GM18526 (cell line): ENCODE measurements at regions not wholly inside any gene's neighbourhood (a gene's known extent, or its start where the extent isn't known, plus 50 kb on each side); places are given as distances from the start of the nearest gene placed in this dataset.

ENCODE experiments used
- POLR2A ChIP-seq: IDR thresholded peaks from 3 replicates; pipeline ENCODE4 v1.6.1; 2011; ENCODE audit not compliant: insufficient read length; ENCODE audit errors: extremely low read depth

DNA sequence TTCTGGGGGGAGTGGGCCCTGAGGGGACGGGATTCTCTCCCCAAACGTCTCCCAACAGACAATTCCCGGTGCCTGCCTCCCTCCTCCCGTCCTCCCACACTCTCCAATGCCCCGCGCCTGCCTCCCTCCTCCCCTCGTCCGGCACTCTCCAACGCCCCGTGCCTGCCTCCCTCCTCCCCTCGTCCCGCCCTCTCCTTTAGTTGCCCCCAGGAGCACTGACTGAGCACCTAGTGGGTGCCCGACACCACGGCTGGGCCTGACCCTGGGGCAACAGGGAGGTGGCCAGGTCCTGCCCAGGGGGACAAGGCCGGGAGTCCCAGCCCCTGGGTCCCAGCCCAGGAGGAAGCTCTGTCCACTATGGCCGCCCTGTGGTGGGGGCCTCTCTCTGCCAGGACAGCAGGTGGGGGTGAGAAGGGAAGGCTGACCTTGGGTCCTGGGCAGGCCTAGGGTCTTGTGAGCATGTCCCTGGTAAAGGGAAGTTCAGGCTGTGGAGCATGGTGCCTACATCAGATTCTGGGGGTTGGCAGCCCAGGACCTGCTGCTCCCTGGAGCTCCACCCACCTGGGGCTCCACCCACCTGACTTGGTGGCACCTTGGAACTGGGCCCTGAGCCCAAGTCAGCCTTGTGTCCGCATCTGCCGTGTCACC, 942.3 kb downstream of the BRD1 start:
- TF ChIP-seq POLR2A, result no peak

DNA sequence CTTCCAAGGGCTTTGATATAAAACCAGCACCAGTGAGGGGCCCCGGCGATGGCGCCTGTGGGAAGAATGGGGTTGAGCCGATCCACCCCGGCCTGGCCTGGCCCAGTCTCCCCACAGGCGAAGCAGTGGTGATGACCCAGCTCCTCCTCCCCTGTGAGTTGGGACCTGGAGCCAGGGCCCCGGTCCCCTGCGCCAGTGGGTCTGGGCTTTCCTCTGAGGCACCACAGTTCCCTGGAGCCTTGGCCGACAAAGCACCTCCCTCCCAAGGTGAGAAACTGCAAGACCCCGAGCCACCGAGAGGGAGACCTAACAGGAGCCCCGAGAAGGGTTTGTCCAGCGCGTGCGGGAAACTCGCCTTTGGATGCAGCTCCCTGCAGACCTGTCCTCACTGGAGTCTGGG, 942.9 kb downstream of the BRD1 start:
- no peak for TF ChIP-seq POLR2A

DNA sequence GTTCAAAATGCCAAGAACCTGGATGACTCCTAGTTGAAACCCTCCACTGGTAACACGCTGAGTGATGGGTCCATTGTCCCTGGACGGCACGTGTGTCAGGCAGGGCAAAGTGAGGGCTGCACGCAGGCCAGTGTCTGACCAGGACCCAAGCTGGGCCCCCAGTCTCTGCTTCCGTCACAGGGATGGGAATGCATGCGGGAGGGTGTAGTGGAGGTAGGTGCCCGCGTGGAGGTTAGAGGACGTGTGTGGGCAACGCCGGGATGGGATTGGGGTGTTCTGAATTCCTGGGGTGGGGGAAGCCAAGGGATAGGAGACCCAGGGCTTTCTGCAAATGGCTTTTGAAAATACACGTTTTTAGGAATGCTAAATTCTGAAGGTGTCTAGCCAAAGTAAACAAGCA, 943.3 kb downstream of the BRD1 start:
- TF ChIP-seq POLR2A, result no peak

DNA sequence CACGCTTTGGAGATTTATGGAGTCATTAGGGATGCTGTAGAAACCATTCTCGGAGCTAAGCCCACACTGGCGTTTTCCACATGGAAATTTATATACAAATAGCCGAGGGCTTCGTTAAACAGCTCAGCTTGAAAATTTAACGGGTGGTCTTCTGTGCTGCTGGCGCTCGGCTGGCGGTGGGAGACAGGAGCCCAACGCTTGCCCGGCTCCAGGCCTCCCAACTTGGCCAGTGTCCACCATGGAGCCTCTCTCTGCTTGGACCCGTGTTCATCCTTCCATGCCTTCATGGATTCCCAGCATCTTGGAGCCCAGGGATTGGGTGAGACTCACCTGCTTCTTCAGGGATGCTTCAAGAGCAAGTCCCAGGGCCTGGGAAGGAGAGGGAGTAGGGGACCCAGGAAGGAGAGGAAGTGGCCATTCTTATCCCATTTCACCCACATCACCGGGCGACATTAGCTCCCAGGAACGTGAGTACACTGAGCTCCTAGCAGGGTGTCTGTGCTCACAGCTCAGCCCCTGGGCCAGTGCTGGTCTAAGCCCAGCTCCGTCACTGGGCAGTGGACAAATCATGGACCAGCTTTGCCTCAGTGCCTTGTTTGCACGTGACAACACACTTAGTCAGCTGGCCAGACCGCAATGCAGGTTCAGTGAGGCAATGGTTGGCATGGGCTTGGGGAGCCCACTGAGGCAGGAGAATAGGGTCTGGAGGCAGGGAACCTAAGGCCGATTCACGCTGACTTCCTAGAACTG, 944.3 kb downstream of the BRD1 start:
- no peak for TF ChIP-seq POLR2A

DNA sequence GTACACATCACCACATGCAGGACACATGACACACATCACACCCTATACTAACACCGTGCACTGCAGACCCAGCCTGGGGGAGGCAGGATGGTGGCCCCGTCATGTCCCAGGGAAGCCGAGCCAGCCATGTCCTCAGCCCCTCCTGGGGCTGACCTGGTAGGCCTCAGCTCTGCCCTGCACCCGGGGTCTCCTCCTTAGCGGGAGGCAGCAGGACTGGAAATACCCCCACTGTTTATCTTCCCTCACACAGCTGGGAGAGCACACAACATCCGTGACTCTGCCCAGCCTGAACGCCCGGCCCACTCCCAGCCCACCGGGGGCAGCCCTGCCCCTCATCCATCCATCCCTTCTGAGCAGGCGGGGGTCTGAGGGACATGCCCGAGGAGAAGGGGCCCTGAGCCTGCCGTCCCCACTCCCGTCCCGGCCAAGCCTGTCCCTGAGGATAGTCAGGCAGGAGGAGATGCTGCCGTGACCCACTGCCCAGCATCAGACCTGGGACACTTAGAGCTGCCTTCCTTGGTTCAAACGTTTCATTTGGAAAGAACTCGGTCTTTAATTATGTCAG, 945.0 kb downstream of the BRD1 start:
- TF ChIP-seq POLR2A, result no peak

DNA sequence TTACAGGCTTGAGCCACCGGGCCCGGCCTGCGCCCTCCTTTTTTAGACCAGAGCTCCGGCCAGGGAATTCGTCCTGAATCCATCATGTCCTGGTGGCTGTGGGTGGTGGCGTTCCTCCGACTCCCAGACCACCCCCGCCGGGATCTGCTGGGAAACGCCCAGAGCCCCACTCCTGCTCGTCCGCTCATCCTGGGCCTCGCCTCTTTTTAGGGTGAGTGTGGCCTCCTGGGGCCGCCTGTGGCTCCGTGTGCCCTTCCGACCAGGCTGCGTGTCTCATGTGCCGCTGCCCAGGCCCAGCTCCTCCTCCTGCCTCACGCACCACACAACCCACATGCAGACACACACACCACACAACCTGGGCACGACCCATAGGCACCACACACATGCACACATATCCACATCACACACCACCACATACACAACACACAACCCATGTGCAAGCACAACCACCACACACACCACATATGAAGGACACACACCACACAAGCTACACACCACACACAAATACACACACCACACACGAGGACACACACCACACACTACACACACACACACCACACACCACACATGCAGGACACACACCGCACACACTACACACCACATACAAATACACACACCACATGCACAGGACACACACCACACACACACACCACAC, 946.2 kb downstream of the BRD1 start:
- TF ChIP-seq POLR2A, result no peak

DNA sequence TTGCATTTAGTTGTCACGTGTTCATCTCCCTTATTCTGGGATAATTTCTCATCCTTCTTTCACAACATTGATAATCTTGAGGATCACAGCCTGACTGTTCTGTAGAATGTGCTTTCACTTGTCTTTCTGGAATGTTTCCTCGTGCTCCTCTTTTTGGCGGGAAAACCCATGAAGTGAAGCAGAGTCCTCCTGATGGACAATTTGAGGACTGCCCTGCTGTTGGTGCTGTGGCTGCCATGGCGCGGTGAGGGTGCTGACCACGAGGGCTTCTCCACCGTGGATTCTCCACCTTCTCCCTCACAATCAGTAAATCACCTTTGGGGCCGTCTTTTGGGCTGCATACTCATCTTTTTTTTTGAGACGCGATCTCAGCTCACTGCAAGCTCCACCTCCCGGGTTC, 946.9 kb downstream of the BRD1 start:
- no peak for TF ChIP-seq POLR2A

DNA sequence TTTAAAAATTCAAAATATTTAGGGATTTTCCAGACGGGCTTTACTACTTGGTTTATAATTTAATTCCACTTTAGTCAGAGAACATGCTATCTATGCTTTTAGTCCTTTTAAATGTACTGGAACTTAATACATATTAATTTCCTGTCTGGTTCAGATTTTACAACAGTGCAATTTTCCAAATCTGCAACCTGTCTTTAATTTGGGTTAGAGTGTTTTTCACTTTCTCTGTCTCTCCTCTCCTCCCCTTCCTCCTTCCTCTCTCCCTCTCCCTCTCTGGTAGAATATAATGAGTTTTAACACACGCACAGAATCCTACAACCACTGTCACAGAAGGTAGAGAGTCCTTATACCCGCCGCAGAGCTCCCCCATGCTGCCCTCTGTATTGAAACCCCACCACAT, 950.7 kb downstream of the BRD1 start:
- no peak for TF ChIP-seq POLR2A

DNA sequence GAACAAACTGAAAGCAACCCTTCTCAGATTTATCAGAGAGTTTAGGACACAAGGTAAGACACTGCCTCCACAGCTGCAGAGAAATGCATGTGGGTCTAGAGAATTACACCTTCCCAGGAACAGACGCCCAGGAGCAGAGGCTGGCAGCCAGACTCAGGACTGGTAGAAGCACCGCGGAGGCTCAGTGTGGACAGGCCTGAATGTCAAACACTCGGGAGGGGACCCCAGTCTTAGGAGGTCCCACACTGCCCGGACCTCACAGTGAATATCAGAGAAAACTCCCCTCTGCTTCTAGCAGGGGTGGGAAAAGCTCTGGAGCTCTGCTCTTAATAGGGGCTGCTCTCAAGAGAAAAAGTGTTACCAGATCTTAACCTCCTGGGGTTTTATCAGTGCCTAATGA, 952.7 kb downstream of the BRD1 start:
- TF ChIP-seq POLR2A, result no peak

DNA sequence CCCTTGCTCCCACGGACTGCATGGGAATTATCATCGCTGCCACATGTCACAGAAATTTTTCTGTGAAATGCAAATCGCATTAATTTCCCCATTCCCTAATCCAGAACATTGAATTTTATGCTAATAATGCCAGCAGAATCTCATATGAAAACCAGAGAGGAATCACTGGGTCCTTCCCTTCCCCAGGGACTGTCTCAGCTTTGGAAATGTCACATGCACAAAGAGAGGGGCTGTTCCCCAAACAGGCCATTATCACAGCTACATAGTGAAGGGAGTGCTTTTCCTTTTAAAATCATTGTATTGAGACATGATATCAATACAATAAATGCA, 954.5 kb downstream of the BRD1 start:
- TF ChIP-seq POLR2A, result no peak

DNA sequence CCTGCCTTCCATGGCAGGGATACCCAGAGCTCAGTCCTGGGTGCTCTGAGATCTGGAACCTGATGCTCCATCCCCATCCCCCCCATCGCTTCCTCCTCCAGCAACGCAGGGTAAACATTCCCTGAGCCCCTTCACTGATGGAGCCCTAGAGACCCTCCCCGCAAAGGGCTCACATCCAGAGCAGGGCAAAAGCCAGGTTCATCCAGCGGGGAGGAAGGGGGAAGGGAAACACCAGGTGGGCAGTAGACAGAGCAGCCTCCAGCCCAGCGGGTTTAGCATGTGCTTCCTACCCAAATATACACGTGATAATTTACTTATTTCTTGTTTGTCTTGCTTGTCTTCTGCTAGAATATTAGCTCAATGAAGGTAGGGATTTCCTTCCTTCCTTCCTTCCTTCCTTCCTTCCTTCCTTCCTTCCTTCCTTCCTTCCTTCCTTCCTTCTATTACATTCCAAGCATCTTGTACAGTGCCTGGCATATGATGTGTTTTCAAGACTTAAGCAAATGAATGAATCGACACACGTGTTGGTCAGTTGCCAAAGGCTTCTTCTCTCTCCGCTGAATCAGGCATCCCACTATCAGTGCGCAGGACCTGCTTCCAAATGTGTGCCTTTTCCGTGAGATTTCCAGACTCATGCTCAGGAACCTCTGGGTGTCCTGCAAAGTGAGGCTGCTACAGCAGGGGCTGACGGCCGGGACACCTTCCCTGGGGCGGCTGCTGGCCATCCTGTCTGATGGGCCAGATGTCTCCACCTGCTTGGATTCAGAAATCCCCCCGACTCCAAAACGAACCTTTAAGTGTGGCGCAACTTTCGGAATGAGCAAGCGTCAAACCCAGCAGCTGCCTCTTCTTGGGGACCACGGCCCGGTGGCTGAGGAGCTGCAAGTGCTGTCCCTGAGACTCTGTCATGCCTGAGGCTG, 955.1 kb downstream of the BRD1 start:
- TF ChIP-seq POLR2A, result no peak

DNA sequence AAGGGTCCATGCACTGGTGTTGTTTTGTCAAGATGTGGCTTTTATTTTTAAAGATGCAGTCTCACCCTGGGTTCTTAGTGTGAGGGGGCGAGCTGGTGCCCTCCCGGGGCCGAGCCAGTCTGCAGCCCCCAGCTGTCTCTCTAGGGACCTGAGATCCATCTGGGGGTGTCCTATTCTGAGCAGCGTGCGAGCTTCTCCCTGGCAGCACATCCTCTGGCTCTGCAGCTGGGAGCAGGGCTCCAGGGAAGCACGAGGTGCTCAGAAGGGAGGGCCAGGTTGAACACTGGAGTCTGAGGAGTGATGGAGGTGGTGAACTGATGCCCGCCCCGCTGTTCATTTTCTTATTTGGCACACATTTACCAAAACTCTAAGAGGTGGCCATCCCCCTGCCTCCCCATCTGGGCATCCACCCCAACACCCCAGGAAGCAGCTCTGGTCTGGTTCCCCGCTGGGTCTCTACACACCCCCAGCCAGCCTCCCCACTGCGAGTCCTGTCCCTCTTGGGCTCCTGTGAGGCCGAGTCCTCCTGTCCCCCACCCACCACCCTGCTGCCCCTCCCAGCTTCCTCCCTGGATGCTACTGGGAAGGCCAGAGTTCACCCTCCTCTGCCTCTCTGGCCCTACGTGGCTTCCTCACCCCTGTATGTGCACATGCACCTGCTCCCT, 956.4 kb downstream of the BRD1 start:
- TF ChIP-seq POLR2A, result no peak

DNA sequence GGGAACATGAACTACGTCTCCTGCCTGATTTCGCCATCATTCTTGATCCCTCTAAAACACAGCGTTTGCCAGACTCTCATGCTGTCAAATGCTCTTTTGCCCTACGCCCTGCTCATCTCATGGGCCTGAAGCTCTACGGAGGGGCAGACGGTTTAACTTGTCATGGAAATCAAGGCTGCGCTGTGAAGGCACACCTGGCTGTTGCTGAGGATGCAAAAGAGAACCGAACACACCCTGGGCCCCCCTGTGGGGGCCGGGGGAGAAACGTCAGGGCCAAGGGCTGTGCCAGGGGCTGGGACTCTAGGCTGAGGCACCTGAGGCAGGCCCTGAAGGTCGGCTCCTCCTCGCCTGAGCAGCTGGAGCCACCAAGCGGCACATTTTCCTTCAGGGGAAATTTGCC, 957.2 kb downstream of the BRD1 start:
- TF ChIP-seq POLR2A, result no peak

DNA sequence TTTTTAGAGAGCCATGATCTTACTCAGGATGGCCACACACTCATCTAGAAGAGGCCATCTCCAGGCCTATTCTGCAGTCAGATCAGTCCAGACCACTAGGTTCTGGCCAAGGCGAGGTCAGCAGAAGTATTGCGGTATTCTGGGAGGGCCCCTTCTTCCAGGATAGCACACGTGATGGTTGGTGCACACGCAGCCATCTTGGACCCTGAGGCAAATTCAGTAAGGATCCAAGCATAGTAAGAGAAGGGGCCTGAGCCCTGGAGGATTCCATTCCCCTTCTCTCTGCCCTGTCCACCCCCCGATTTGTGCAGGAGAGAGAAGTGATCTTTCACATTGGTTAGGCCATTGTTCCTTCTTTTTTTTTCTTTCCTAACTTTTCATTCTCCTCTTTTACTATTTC, 957.9 kb downstream of the BRD1 start:
- TF ChIP-seq POLR2A, result no peak

DNA sequence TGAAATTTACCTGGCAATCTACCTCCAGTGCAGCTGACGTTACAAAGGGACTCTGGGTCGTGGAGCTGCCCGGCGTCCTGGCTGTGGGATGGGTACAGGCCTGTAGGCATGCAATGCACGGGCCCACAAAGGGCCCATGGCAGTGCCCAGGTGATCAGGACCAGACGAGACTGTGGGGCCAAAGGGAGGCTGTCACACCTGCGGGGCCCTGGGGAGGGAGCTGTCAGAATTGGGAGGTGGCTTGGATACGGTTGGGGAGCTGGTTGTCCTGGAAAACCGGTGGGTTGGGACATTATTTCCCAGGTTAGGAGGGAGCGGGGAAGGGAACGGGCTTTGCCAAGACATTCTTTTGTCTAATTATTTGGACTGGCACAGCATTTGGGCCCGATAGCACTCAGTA, 958.5 kb downstream of the BRD1 start:
- TF ChIP-seq POLR2A, result no peak

DNA sequence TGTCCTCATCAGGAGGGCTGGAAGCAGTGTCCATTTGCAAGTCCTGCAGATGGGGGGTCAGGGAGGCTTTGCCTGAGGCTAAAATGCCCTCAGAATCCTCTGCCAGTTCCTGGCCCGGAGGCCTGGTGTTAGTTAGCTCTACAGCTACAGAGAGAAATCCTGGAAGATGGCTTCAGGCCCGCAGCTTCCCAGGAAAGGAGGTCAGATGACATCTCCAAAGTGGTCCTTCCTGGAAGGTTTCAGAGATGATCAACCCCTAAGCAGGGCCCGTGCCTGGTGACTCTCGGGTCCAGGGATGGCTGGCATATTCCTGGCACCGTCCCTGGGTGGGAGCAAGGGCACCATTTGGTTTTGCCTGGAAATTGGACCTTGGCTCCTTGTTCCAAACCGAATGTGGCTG, 959.1 kb downstream of the BRD1 start:
- no peak for TF ChIP-seq POLR2A
